ENCODE measurements at regions not wholly inside any gene's neighbourhood (a gene's known extent, or its start where the extent isn't known, plus 50 kb on each side); places are given as distances from the start of the nearest gene placed in this dataset.

- no peak for DNase-seq
Observed at GRCh38 chr2:129439406-129440302, 539.8 kb upstream of the RAB6C start.

GRCh38 chr2:129441610-129442009, 537.9 kb upstream of the RAB6C start:
- DNase-seq = no peak

- DNase-seq = no peak
Observed at GRCh38 chr2:129443235-129443864, 536.1 kb upstream of the RAB6C start.

DNA sequence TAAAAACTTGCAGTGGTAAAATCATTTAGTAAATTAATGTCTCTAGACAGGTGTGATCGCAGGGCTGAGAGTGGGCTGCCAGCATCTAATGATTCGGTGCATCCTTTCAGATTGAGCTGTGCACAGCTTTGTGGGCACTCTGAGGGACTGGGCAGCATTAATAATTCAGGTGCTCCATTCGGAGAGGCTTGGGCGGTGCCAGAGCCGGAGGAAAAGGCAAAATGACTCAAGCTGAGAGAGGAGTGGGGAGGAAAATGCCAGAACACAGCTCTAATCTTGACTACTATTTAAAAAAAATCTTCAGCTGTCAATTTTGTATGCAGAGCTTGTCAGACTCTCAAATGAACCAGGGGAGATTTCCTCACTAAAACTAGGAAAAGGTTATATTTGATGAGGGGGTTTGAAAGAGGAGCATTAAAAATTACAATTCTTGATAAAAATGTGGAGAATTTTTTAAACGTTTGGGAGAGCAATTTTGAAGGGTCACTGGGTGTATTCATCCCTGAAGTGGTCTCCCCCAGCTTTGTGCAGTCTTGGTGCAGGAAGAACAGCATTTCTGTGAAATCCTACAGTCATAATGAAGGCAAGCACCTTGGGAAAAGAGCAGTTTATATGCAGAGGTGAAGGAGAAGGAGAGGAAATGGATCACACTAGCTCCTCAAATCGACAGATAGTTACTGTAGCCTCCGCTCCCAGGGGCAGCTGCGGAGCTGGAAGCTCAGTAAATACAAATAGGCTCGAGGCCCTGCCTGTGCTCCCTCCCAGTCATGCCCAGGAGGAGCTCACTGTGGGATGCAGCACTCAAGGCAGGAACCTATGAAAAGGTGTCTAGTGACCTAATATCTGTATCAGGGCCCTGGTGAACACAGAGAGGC, 535.4 kb upstream of the RAB6C start:
- DNase-seq = no peak

- no peak for DNase-seq
Observed at GRCh38 chr2:129444751-129445150, 534.7 kb upstream of the RAB6C start.

DNA sequence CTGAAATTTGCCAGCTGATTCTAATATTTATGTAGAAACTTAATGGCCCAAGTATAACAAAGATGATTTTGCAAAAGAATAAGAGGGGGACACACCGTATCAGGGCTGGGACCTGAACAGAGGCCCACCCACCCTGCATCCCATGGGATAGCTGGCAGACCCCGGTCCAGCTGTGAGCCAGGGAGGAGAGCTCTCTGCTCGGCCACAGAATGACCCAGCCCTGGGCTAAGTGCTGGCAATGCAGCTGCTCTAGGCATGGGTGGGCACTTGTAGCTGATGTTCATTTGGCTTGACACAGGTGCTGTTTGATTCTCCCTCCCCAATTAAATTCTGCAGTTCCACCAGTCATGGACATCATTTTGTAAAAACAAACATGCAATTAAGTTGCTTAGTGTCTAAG, 522.8 kb upstream of the RAB6C start:
- no peak for DNase-seq

GRCh38 chr2:129457277-129457818, 522.1 kb upstream of the RAB6C start:
- DNase-seq = no peak

GRCh38 chr2:129458006-129458405, 521.5 kb upstream of the RAB6C start:
- no peak for DNase-seq

GRCh38 chr2:129458436-129458835, 521.0 kb upstream of the RAB6C start:
- DNase-seq = no peak

GRCh38 chr2:129459200-129459876, 520.1 kb upstream of the RAB6C start:
- DNase-seq = no peak

GRCh38 chr2:129459881-129460280, 519.6 kb upstream of the RAB6C start:
- no peak for DNase-seq

GRCh38 chr2:129460299-129461198, 518.9 kb upstream of the RAB6C start:
- no peak for DNase-seq

DNA sequence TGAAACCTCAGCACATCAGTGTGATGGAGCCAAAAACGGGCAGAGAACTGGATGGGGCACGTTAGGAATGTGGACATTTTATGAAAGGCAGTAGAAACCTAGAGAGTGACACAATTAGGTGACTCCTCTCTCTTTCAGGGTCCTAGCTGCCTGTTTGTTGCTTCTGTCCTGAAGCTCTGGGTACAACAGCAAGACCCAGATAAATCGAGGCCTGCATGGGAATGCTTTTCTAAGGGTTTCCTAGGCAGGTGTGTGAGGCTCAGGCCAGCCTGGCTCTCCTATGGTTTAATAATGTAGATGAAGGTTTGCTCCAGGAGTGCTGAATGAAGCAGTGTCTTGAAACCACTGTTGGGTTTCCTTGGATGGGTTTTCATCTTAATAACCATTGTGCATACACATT, 517.1 kb upstream of the RAB6C start:
- no peak for DNase-seq

GRCh38 chr2:129462967-129463366, 516.5 kb upstream of the RAB6C start:
- DNase-seq = no peak

- no peak for DNase-seq
Observed at GRCh38 chr2:129464036-129464435, 515.4 kb upstream of the RAB6C start.

DNA sequence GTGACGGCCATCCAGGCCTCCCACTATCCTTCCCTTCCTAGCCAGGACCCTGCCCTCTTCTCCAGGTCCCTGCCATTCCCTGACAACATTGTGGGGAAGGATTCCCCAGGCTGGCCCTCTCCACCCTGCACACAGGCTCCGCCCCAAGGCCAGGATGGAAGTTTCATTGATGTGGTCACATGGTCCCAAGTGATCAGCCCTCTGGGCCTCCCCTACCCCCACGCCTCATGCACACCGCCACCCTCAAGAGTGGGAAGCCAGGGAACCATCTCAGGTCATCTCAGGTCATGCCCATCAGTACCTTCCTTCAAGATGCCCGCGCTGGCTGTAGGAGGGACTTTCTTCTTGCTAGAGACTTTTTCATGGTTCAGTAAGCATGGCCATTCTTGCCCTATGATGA, 514.8 kb upstream of the RAB6C start:
- no peak for DNase-seq

DNA sequence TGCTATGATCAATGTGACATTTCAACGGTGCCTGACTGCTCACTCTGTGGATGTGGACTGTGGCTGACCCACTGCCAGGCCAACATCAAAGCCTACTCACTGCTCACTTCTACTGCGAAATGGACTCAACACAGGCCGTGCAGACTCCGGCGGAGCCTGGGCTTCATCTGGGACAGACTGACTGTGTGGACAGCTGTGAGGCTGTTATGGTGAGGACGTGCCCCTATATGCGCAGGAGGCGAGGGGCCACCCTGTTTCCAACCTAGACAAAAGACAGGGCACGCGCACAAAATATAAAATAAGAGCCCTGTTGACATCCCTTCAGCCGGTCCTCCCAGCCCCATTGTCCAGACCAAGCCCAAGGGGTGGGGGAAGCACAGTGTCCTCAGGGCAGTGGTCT, 514.4 kb upstream of the RAB6C start:
- DNase-seq = no peak

- DNase-seq = no peak
Observed at GRCh38 chr2:129466389-129466788, 513.1 kb upstream of the RAB6C start.

DNA sequence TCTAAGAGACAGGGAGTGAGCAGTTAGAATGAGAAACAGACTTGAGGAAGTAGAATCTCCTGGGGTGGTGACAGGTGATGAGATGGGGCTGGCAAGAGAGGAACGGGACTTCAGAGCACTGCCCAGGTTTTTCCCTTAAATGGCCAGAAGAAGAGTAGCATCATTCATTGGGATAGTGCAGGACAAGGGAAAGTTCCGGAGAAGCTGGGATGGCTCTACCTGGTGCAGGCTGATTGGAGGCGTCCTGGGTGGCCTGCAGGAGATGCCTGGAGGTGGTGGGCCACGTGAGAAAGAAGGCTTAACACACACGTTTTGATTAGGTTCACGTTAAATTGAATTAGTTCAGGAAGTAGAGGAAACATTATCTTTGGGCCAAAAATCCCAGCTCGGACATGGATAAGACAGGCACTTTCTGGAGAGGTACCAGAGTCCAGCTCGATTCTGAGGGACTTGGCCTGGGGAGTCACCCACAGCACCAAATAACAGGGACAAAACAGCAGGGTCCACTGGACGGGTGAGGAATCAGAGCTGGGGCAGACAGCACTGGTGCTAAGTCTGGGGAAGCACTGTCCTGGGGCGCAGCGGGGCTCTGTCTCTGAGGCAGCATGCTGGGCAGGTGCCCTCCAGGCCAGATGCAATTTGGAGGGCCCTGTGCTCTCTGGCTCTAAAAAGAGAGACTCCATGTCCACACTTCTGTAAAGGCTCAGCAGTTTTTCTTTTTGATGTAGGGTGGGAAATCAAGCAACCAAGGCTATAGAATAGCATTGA, 512.3 kb upstream of the RAB6C start:
- DNase-seq = no peak

- no peak for DNase-seq
Observed at GRCh38 chr2:129467941-129468340, 511.5 kb upstream of the RAB6C start.

GRCh38 chr2:129468879-129469278, 510.6 kb upstream of the RAB6C start:
- no peak for DNase-seq

All from GOT3 (cell line).